ENCODE measurements at regions not wholly inside any gene's neighbourhood (a gene's known extent, or its start where the extent isn't known, plus 50 kb on each side); places are given as distances from the start of the nearest gene placed in this dataset.

DNA sequence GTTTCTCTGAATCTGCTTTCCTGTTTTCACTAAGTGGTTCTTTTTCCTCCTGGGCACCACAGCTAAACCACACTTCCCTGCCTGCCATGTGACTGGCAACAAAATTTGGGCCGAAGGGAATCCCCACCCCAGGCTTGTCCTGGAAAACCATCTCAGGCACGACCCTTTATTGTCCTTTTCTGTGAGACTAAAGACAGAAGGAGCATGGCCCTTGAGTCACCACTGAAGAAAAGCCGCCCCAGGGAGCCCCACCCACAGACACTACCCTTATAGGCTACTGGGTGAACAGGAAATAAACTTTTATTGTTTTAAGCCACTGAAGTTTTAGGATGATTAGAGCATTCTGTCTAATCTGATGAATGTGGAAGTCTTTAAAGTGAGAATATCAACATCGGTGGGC lies 88.6 kb upstream of the BRD7 start:
- no peak for DNase-seq (ENCODE audit: low spot score)
- peaks cover 0 to 10% (median 8%) of the 10 kb centered on the region in 4 donors for H3K4me1 ChIP-seq (ENCODE audit: control insufficient read depth in 4 of 4, insufficient read depth in 4 of 4, low read length in 3 of 4)
- 69% methylated on average over 4 of the region's 4 CpGs for WGBS
- H3K36me3 ChIP-seq (ENCODE audit: control insufficient read depth in 4 of 4, insufficient read depth in 3 of 4, low read depth in 1 of 4, low read length in 3 of 4): no peaks in the 10 kb centered on the region
- no peak overlapping the region for H3K4me3 ChIP-seq (ENCODE audit: low read depth in 1 of 3, low read length in 3 of 3)
- H3K9me3 ChIP-seq (ENCODE audit: control insufficient read depth in 4 of 4, low read length in 3 of 4): no peaks in the 10 kb centered on the region
- no peak overlapping the region for H3K27ac ChIP-seq (ENCODE audit: low read depth in 1 of 2, low read length in 2 of 2)
- H3K27me3 ChIP-seq (ENCODE audit: control insufficient read depth in 4 of 4, insufficient read depth in 4 of 4, low read length in 3 of 4): no peaks in the 10 kb centered on the region
- TF ChIP-seq SP1 (IDR thresholded peaks at IDR 0.05) (no peak), EGR1 (IDR thresholded peaks at IDR 0.05; ENCODE audit: low read depth in 2 of 2) (no peak), FOXA1 (IDR thresholded peaks at IDR 0.05) (no peak), TAF1 (conservative IDR thresholded peaks at IDR 0.05) (no peak), HNF4A (conservative IDR thresholded peaks at IDR 0.05) (no peak), YY1 (IDR thresholded peaks at IDR 0.05) (no peak), FOXA2 (IDR thresholded peaks at IDR 0.05) (no peak), GABPA (IDR thresholded peaks at IDR 0.05 in 1 of 2, conservative IDR thresholded peaks at IDR 0.05 in 1 of 2) (no peak), JUND (IDR thresholded peaks at IDR 0.05) (no peak), RXRA (IDR thresholded peaks at IDR 0.05) (no peak), HNF4G (IDR thresholded peaks at IDR 0.05) (no peak)
- TF ChIP-seq, protein P1, sequence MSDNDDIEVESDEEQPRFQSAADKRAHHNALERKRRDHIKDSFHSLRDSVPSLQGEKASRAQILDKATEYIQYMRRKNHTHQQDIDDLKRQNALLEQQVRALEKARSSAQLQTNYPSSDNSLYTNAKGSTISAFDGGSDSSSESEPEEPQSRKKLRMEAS (IDR thresholded peaks at IDR 0.05): no peak
- TF ChIP-seq, protein P2, sequence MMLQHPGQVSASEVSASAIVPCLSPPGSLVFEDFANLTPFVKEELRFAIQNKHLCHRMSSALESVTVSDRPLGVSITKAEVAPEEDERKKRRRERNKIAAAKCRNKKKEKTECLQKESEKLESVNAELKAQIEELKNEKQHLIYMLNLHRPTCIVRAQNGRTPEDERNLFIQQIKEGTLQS (IDR thresholded peaks at IDR 0.05): no peak
- TF ChIP-seq, protein P3, sequence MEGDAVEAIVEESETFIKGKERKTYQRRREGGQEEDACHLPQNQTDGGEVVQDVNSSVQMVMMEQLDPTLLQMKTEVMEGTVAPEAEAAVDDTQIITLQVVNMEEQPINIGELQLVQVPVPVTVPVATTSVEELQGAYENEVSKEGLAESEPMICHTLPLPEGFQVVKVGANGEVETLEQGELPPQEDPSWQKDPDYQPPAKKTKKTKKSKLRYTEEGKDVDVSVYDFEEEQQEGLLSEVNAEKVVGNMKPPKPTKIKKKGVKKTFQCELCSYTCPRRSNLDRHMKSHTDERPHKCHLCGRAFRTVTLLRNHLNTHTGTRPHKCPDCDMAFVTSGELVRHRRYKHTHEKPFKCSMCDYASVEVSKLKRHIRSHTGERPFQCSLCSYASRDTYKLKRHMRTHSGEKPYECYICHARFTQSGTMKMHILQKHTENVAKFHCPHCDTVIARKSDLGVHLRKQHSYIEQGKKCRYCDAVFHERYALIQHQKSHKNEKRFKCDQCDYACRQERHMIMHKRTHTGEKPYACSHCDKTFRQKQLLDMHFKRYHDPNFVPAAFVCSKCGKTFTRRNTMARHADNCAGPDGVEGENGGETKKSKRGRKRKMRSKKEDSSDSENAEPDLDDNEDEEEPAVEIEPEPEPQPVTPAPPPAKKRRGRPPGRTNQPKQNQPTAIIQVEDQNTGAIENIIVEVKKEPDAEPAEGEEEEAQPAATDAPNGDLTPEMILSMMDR (IDR thresholded peaks at IDR 0.05; ENCODE audit: low read depth, low read length, missing input control): no peak
- TF ChIP-seq, protein P4, sequence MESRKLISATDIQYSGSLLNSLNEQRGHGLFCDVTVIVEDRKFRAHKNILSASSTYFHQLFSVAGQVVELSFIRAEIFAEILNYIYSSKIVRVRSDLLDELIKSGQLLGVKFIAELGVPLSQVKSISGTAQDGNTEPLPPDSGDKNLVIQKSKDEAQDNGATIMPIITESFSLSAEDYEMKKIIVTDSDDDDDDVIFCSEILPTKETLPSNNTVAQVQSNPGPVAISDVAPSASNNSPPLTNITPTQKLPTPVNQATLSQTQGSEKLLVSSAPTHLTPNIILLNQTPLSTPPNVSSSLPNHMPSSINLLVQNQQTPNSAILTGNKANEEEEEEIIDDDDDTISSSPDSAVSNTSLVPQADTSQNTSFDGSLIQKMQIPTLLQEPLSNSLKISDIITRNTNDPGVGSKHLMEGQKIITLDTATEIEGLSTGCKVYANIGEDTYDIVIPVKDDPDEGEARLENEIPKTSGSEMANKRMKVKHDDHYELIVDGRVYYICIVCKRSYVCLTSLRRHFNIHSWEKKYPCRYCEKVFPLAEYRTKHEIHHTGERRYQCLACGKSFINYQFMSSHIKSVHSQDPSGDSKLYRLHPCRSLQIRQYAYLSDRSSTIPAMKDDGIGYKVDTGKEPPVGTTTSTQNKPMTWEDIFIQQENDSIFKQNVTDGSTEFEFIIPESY (IDR thresholded peaks at IDR 0.05): no peak
- TF ChIP-seq, protein P5, sequence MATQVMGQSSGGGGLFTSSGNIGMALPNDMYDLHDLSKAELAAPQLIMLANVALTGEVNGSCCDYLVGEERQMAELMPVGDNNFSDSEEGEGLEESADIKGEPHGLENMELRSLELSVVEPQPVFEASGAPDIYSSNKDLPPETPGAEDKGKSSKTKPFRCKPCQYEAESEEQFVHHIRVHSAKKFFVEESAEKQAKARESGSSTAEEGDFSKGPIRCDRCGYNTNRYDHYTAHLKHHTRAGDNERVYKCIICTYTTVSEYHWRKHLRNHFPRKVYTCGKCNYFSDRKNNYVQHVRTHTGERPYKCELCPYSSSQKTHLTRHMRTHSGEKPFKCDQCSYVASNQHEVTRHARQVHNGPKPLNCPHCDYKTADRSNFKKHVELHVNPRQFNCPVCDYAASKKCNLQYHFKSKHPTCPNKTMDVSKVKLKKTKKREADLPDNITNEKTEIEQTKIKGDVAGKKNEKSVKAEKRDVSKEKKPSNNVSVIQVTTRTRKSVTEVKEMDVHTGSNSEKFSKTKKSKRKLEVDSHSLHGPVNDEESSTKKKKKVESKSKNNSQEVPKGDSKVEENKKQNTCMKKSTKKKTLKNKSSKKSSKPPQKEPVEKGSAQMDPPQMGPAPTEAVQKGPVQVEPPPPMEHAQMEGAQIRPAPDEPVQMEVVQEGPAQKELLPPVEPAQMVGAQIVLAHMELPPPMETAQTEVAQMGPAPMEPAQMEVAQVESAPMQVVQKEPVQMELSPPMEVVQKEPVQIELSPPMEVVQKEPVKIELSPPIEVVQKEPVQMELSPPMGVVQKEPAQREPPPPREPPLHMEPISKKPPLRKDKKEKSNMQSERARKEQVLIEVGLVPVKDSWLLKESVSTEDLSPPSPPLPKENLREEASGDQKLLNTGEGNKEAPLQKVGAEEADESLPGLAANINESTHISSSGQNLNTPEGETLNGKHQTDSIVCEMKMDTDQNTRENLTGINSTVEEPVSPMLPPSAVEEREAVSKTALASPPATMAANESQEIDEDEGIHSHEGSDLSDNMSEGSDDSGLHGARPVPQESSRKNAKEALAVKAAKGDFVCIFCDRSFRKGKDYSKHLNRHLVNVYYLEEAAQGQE (IDR thresholded peaks at IDR 0.05): no peak
- no peak overlapping the region for H3K9ac ChIP-seq (ENCODE audit: low read depth in 1 of 2, low read length in 2 of 2)

GRCh38 chr16:50455288-50455845 lies 86.6 kb upstream of the BRD7 start:
- Histone ChIP-seq H3K9ac (ENCODE audit: low read depth in 1 of 2, low read length in 2 of 2) (no peak overlapping the region), H3K4me3 (ENCODE audit: low read depth in 1 of 3, low read length in 3 of 3) (no peak overlapping the region), H3K4me1 (ENCODE audit: control insufficient read depth in 4 of 4, insufficient read depth in 4 of 4, low read length in 3 of 4) (no peaks in the 10 kb centered on the region), H3K9me3 (ENCODE audit: control insufficient read depth in 4 of 4, low read length in 3 of 4) (no peaks in the 10 kb centered on the region), H3K27me3 (ENCODE audit: control insufficient read depth in 4 of 4, insufficient read depth in 4 of 4, low read length in 3 of 4) (no peaks in the 10 kb centered on the region), H3K27ac (ENCODE audit: low read depth in 1 of 2, low read length in 2 of 2) (no peak overlapping the region), H3K36me3 (ENCODE audit: control insufficient read depth in 4 of 4, insufficient read depth in 3 of 4, low read depth in 1 of 4, low read length in 3 of 4) (no peaks in the 10 kb centered on the region)
- 79% methylated on average over 7 of the region's 7 CpGs for WGBS
- no peak for DNase-seq (ENCODE audit: low spot score)
- TF ChIP-seq, protein P2 (IDR thresholded peaks at IDR 0.05): no peak
- TF ChIP-seq NR2F2 (IDR thresholded peaks at IDR 0.05) (no peak), HNF4G (IDR thresholded peaks at IDR 0.05) (no peak), RAD21 (IDR thresholded peaks at IDR 0.05) (no peak), EGR1 (IDR thresholded peaks at IDR 0.05; ENCODE audit: low read depth in 2 of 2) (no peak), YY1 (IDR thresholded peaks at IDR 0.05) (no peak), JUND (IDR thresholded peaks at IDR 0.05) (no peak), TAF1 (conservative IDR thresholded peaks at IDR 0.05) (no peak), SP1 (IDR thresholded peaks at IDR 0.05) (no peak)
- TF ChIP-seq, protein P1 (IDR thresholded peaks at IDR 0.05): no peak
